Trophoblast cell (in vitro differentiated cells and primary cell): ENCODE measurements at regions not wholly inside any gene's neighbourhood (a gene's known extent, or its start where the extent isn't known, plus 50 kb on each side); places are given as distances from the start of the nearest gene placed in this dataset.
A peak's percentile ranks its signal among the peaks of the same experiment; 100 is the strongest.

Source experiments
- DNase-seq, 2 donors: peaks; one replicate each; pipeline ENCODE4 v3.0.0-alpha.2; 2016
- H2AFZ ChIP-seq: 2 replicates; pipeline ENCODE4 v1.6.1; 2013; ENCODE audit warnings: low read length, moderate library complexity, mild to moderate bottlenecking; ENCODE audit not compliant: insufficient read depth, poor library complexity
- H2AK5ac ChIP-seq: 2 replicates; pipeline ENCODE4 v1.6.1; 2013; ENCODE audit warnings: mild to moderate bottlenecking, low read length
- H2BK120ac ChIP-seq: 2 replicates; pipeline ENCODE4 v1.6.1; 2013; ENCODE audit warnings: low read length, mild to moderate bottlenecking, moderate library complexity; ENCODE audit not compliant: insufficient read depth, poor library complexity
- H2BK12ac ChIP-seq: 2 replicates; pipeline ENCODE4 v1.6.1; 2013; ENCODE audit warnings: mild to moderate bottlenecking, low read length, moderate library complexity
- H2BK5ac ChIP-seq: 2 replicates; pipeline ENCODE4 v1.6.1; 2013; ENCODE audit warnings: low read length, low read depth, moderate library complexity, mild to moderate bottlenecking; ENCODE audit not compliant: poor library complexity
- H3K14ac ChIP-seq: 2 replicates; pipeline ENCODE4 v1.6.1; 2013; ENCODE audit warnings: mild to moderate bottlenecking, low read length
- H3K18ac ChIP-seq: 2 replicates; pipeline ENCODE4 v1.6.1; 2013; ENCODE audit warnings: mild to moderate bottlenecking, low read length
- H3K23ac ChIP-seq: 2 replicates; pipeline ENCODE4 v1.6.1; 2013; ENCODE audit warnings: low read length
- H3K27ac ChIP-seq: 2 replicates; pipeline ENCODE4 v1.5.1; 2013; ENCODE audit warnings: low read depth, mild to moderate bottlenecking, inconsistent platforms, low read length, moderate library complexity
- H3K27me3 ChIP-seq: 2 replicates; pipeline ENCODE4 v1.6.1; 2013; ENCODE audit warnings: inconsistent platforms, mild to moderate bottlenecking, low read length, moderate library complexity; ENCODE audit not compliant: insufficient read depth
- H3K36me3 ChIP-seq, 2 experiments: 1 replicate in 1 of 2; 2 replicates in 1 of 2; pipeline ENCODE4 v1.6.1; 2013; ENCODE audit warnings: low read length in 2 of 2, mild to moderate bottlenecking in 2 of 2, moderate library complexity in 1 of 2; ENCODE audit not compliant: insufficient read depth in 2 of 2, control insufficient read depth in 1 of 2
- H3K4ac ChIP-seq: 2 replicates; pipeline ENCODE4 v1.6.1; 2013; ENCODE audit warnings: low read depth, mild to moderate bottlenecking, low read length, moderate library complexity
- H3K4me1 ChIP-seq, 2 experiments: 1 replicate in 1 of 2; 2 replicates in 1 of 2; pipeline ENCODE4 v1.6.1; 2013; ENCODE audit warnings: low read length in 2 of 2, mild to moderate bottlenecking in 2 of 2, moderate library complexity in 1 of 2; ENCODE audit not compliant: insufficient read depth in 2 of 2, control insufficient read depth in 1 of 2
- H3K4me2 ChIP-seq: 2 replicates; pipeline ENCODE4 v1.6.1; 2013; ENCODE audit warnings: inconsistent platforms, mild to moderate bottlenecking, low read length, moderate library complexity
- H3K4me3 ChIP-seq: 2 replicates; pipeline ENCODE4 v1.5.1; 2013; ENCODE audit warnings: mild to moderate bottlenecking, low read depth, low read length, inconsistent platforms
- H3K79me1 ChIP-seq: one replicate; pipeline ENCODE4 v1.6.1; 2013; ENCODE audit warnings: low read length
- H3K79me2 ChIP-seq: 2 replicates; pipeline ENCODE4 v1.6.1; 2013; ENCODE audit warnings: low read length, mild to moderate bottlenecking; ENCODE audit not compliant: control insufficient read depth, insufficient read depth, poor library complexity
- H3K9ac ChIP-seq: 2 replicates; pipeline ENCODE4 v1.6.1; 2013; ENCODE audit warnings: mild to moderate bottlenecking, low read length
- H3K9me3 ChIP-seq: 2 replicates; pipeline ENCODE4 v1.6.1; 2013; ENCODE audit warnings: low read depth, mild to moderate bottlenecking, control low read depth, inconsistent platforms, low read length; ENCODE audit not compliant: insufficient read depth
- H4K12ac ChIP-seq: 2 replicates; pipeline ENCODE4 v1.6.1; 2013; ENCODE audit warnings: low read depth, mild to moderate bottlenecking, low read length, moderate library complexity
- H4K8ac ChIP-seq: 2 replicates; pipeline ENCODE4 v1.6.1; 2013; ENCODE audit warnings: low read depth, mild to moderate bottlenecking, low read length, moderate library complexity
- H4K91ac ChIP-seq: one replicate; pipeline ENCODE4 v1.6.1; 2013; ENCODE audit warnings: low read depth, mild to moderate bottlenecking, low read length, moderate library complexity
- WGBS: extraction: QIAGEN DNeasy Blood & Tissue Kit; methylation state at CpG from one replicate; pipeline ENCODE4 v1.1.7; 2013; ENCODE audit warnings: missing lambda C conversion rate; ENCODE audit not compliant: insufficient read length, insufficient coverage; ENCODE audit errors: extremely low coverage; 5-methylcytosine and 5-hydroxymethylcytosine counted together

GRCh38 chr4:164683040-164683439 is 70.9 kb upstream of the SMIM31 start:
- no peak overlapping the region for H2BK120ac ChIP-seq
- no peak overlapping the region for H3K9ac ChIP-seq
- no peaks in the 10 kb centered on the region for H3K36me3 ChIP-seq
- no peak overlapping the region for H3K4ac ChIP-seq
- no peak overlapping the region for H2BK5ac ChIP-seq
- H3K18ac ChIP-seq, result no peak overlapping the region
- H3K4me3 ChIP-seq, result no peak overlapping the region
- no peaks in the 10 kb centered on the region for H3K79me2 ChIP-seq
- H3K14ac ChIP-seq, result no peak overlapping the region
- no peak overlapping the region for H3K27ac ChIP-seq
- H2AK5ac ChIP-seq, result no peak overlapping the region
- no peak overlapping the region for H3K4me2 ChIP-seq
- no peaks in the 10 kb centered on the region for H3K9me3 ChIP-seq
- no peaks in the 10 kb centered on the region for H3K79me1 ChIP-seq
- H2AFZ ChIP-seq, result no peak overlapping the region
- WGBS, result no CpG with 5 or more reads among the region's 2 CpGs
- no peak overlapping the region for H4K12ac ChIP-seq
- DNase-seq, result no peak
- no peak overlapping the region for H4K8ac ChIP-seq
- H2BK12ac ChIP-seq, result no peak overlapping the region
- H3K4me1 ChIP-seq, result no peaks in the 10 kb centered on the region
- no peaks in the 10 kb centered on the region for H3K27me3 ChIP-seq
- H4K91ac ChIP-seq, result no peak overlapping the region
- no peak overlapping the region for H3K23ac ChIP-seq

GRCh38 chr4:164695650-164696049 is 58.3 kb upstream of the SMIM31 start:
- no peak overlapping the region for H2BK5ac ChIP-seq
- no CpG with 5 or more reads among the region's 3 CpGs for WGBS
- H4K91ac ChIP-seq, result no peak overlapping the region
- H2AK5ac ChIP-seq, result no peak overlapping the region
- H3K36me3 ChIP-seq, result no peaks in the 10 kb centered on the region
- no peak overlapping the region for H2BK120ac ChIP-seq
- H2BK12ac ChIP-seq, result no peak overlapping the region
- DNase-seq, result no peak
- H3K4me2 ChIP-seq, result no peak overlapping the region
- H3K23ac ChIP-seq, result no peak overlapping the region
- no peaks in the 10 kb centered on the region for H3K4me1 ChIP-seq
- H3K9ac ChIP-seq, result no peak overlapping the region
- H2AFZ ChIP-seq, result no peak overlapping the region
- no peak overlapping the region for H4K12ac ChIP-seq
- no peak overlapping the region for H3K18ac ChIP-seq
- H3K4me3 ChIP-seq, result no peak overlapping the region
- no peak overlapping the region for H3K14ac ChIP-seq
- no peaks in the 10 kb centered on the region for H3K79me1 ChIP-seq
- H3K79me2 ChIP-seq, result no peaks in the 10 kb centered on the region
- H3K27ac ChIP-seq, result no peak overlapping the region
- H4K8ac ChIP-seq, result no peak overlapping the region
- H3K27me3 ChIP-seq, result no peaks in the 10 kb centered on the region
- H3K4ac ChIP-seq, result no peak overlapping the region
- H3K9me3 ChIP-seq, result peaks cover 2% of the 10 kb centered on the region

- no CpG with 5 or more reads among the region's 10 CpGs for WGBS
Measured at GRCh38 chr4:164700471-164700870, 53.5 kb upstream of the SMIM31 start.

GRCh38 chr4:164701665-164702064 is 52.3 kb upstream of the SMIM31 start:
- no peak overlapping the region for H3K4me2 ChIP-seq
- H3K4me3 ChIP-seq, result no peak overlapping the region
- no peaks in the 10 kb centered on the region for H3K79me2 ChIP-seq
- no peak overlapping the region for H4K91ac ChIP-seq
- WGBS, result no CpG with 5 or more reads among the region's 4 CpGs
- H3K14ac ChIP-seq, result no peak overlapping the region
- no peak overlapping the region for H2BK5ac ChIP-seq
- no peaks in the 10 kb centered on the region for H3K36me3 ChIP-seq
- no peak overlapping the region for H2AFZ ChIP-seq
- no peak overlapping the region for H4K12ac ChIP-seq
- no peak overlapping the region for H3K4ac ChIP-seq
- H3K9me3 ChIP-seq, result peaks cover 2% of the 10 kb centered on the region
- H3K9ac ChIP-seq, result no peak overlapping the region
- H3K4me1 ChIP-seq, result no peaks in the 10 kb centered on the region
- no peaks in the 10 kb centered on the region for H3K27me3 ChIP-seq
- no peak overlapping the region for H2AK5ac ChIP-seq
- no peaks in the 10 kb centered on the region for H3K79me1 ChIP-seq
- no peak for DNase-seq
- H2BK120ac ChIP-seq, result no peak overlapping the region
- no peak overlapping the region for H3K18ac ChIP-seq
- no peak overlapping the region for H4K8ac ChIP-seq
- no peak overlapping the region for H3K23ac ChIP-seq
- no peak overlapping the region for H2BK12ac ChIP-seq
- H3K27ac ChIP-seq, result no peak overlapping the region

More at GRCh38 chr4:164700471-164700870, 53.5 kb upstream of the SMIM31 start:
- no peak overlapping the region for H2BK120ac ChIP-seq
- H3K79me2 ChIP-seq, result no peaks in the 10 kb centered on the region
- H3K4me3 ChIP-seq, result no peak overlapping the region
- no peak overlapping the region for H4K91ac ChIP-seq
- H4K12ac ChIP-seq, result no peak overlapping the region
- no peaks in the 10 kb centered on the region for H3K36me3 ChIP-seq
- H2BK12ac ChIP-seq, result no peak overlapping the region
- DNase-seq, result peak in 1 of 2 donors; percentile 11
- no peak overlapping the region for H3K14ac ChIP-seq
- no peak overlapping the region for H3K4me2 ChIP-seq
- peaks cover 2% of the 10 kb centered on the region for H3K9me3 ChIP-seq
- H3K27me3 ChIP-seq, result no peaks in the 10 kb centered on the region
- H3K23ac ChIP-seq, result no peak overlapping the region
- no peak overlapping the region for H3K4ac ChIP-seq
- no peak overlapping the region for H2AFZ ChIP-seq
- no peak overlapping the region for H3K18ac ChIP-seq
- H3K4me1 ChIP-seq, result no peaks in the 10 kb centered on the region
- H3K79me1 ChIP-seq, result no peaks in the 10 kb centered on the region
- H2BK5ac ChIP-seq, result no peak overlapping the region
- no peak overlapping the region for H4K8ac ChIP-seq
- H2AK5ac ChIP-seq, result no peak overlapping the region
- no peak overlapping the region for H3K9ac ChIP-seq
- no peak overlapping the region for H3K27ac ChIP-seq
